GM20000 (cell line): ENCODE measurements at regions not wholly inside any gene's neighbourhood (a gene's known extent, or its start where the extent isn't known, plus 50 kb on each side); places are given as distances from the start of the nearest gene placed in this dataset.

Source experiments
- DNase-seq: peaks from one replicate; pipeline ENCODE4 v3.0.0; 2012; ENCODE audit warnings: low spot score
- TF ChIP-seq, protein P1 (sequence below): IDR thresholded peaks from 2 replicates; pipeline ENCODE4 v1.5.1; 2012; ENCODE audit warnings: mild to moderate bottlenecking, control low read depth; ENCODE audit errors: extremely low read depth, missing control alignments

DNA sequence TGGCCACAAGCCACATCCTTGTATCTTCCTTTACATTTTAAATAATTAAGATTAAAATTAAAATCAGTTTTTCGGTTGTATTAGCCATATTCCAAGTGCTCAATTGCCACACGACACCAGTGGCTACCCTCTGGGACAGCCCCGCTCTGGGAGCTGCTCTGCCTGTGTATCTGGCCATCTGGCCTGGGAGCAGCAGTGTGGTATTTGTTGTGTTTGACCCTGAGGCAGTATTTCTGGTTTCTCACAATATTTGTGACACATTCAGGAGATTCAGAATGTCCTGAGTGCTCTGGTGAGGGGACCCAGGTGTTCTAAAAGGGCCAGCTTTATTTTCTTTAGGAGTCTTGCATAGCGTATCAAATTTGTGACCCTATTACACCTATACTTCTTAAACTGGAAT lies 179.0 kb downstream of the SUCLA2 start:
- TF ChIP-seq, protein P1, sequence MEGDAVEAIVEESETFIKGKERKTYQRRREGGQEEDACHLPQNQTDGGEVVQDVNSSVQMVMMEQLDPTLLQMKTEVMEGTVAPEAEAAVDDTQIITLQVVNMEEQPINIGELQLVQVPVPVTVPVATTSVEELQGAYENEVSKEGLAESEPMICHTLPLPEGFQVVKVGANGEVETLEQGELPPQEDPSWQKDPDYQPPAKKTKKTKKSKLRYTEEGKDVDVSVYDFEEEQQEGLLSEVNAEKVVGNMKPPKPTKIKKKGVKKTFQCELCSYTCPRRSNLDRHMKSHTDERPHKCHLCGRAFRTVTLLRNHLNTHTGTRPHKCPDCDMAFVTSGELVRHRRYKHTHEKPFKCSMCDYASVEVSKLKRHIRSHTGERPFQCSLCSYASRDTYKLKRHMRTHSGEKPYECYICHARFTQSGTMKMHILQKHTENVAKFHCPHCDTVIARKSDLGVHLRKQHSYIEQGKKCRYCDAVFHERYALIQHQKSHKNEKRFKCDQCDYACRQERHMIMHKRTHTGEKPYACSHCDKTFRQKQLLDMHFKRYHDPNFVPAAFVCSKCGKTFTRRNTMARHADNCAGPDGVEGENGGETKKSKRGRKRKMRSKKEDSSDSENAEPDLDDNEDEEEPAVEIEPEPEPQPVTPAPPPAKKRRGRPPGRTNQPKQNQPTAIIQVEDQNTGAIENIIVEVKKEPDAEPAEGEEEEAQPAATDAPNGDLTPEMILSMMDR: no peak
- DNase-seq: no peak

DNA sequence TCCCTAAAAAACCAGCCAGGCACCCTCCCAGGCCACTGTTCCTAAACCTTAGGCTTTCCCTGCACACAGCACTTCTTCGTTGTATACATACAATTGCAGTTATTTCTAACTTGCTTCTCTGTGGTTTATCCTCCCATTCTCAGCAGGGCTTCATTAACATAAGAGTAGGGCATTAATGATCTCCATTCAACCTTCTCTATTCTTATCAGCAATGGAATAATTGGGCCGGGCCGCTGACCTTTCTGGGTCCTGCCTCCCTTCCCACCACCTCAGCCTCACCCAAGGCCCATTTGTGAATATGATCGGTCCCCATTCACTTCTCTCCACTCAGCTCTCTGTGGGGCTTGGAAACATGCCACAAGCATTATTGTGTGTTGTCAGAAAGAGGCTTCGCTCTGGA lies 184.2 kb downstream of the SUCLA2 start:
- DNase-seq: no peak
- TF ChIP-seq, protein P1: no peak

DNA sequence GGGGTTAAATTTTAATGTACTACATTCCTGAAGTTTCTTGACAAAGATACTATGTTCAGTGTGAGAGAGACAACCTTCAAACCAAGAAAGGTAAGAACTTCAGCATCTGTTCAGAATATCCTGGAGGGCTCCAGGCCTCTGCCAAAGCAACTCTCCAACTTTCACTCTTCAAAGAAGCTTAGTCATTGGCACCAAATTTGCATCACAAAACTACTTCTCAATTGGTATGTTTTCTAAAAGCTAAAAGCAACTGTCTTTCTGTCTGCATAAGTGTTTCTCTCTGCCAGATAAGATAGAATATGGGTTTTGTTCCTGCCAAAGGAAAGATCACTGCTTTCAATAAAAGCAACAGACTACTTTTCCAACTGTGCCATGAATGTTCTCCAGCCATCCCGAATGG lies 187.4 kb downstream of the SUCLA2 start:
- DNase-seq: no peak
- TF ChIP-seq, protein P1: no peak

DNA sequence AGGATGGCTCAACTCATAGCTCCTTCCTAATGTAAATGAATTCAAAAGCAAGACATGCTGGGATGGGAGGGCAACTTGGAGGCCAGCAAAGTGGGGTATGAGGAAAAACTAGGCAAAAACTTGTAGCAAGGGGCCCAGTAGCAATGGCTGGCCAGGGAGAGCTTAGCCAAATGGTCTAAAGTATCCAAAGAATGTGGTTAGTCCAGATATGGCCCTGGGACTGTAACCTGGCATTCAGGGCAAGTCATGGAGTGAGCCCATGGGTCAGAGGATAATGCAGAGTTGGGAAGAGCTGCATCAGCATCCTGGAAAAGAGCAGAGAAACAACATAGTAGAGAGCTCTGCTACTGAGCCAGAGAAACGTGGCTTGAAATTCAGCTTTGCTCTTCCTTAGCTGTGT lies 191.7 kb downstream of the SUCLA2 start:
- no peak for DNase-seq
- TF ChIP-seq, protein P1: no peak

DNA sequence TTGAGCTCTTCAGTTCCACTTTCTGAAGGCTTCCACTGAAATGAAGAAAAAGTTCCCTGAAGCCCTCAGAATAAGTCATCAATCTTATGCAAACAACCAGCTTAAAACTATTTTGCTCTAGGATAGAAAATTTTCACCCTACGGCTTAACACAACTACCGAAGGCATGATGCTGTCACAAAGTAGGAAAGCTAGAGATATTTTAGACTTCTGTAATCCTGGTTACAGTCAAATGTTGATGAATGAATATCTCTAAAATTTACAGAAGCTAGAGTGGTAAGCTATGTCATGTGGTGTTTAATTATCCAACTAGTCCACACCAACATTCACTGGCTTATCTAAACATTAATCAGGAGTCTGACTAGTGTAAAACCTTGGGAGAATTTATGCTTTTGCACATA lies 197.9 kb downstream of the SUCLA2 start:
- TF ChIP-seq, protein P1: no peak
- DNase-seq: no peak

DNA sequence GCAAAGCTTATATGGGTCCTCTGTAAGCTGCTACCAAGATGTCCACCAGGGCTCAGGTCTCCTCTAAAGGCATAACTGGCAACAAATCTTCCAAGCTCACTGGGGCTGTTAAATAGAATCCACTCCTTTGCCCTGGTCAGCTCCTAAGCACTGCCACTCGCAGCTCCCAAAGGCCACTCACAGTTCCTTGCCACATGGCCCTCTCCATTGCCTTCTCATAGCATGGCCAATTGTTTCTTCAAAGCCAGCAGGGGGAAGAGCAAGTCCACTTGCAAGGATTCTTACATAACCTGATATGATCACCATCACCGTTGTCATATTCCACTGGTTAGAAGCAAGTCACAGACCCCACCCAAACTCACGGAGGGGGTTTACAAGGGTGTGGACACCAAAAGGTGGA lies 199.5 kb downstream of the SUCLA2 start:
- no peak for DNase-seq
- TF ChIP-seq, protein P1: no peak

DNA sequence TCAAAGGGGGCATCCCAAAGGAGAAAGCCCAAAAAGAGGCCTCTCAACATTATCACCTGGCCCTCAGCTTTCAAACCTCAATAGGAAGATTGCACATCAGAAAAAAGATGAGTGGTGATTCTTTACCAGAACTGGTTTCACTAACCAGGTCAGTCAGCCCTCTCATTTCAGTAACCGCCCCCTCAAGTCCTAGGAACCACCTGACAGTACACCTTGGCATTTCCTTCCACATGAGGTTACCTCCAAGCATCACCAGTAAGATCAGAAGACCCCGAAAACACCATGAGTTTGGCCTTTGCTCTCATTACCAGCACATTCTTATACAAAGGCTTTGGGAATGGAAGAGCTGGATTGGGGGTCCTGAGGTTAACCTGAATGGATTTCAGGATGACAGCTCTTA lies 200.5 kb downstream of the SUCLA2 start:
- TF ChIP-seq, protein P1: no peak
- no peak for DNase-seq

DNA sequence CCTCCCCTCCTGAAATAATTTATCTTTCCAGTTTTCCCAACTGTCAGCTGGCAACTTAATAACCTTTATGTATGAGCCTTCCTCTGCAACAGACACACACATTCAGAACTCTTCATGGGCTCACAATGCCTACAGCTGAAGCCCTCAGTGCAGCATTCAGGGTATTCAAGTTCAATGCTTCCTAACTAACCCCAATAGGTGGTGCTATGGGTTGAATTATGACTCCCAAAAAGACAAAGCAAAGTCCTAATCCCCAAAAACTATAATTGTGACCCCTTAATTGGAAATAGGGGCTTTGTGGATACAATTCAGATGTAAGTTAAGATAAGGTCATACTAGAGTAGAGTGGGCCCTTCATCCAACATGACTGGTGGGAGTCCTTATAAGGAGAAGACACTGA lies 202.2 kb downstream of the SUCLA2 start:
- no peak for DNase-seq
- TF ChIP-seq, protein P1: no peak
